ENCODE measurements at regions not wholly inside any gene's neighbourhood (a gene's known extent, or its start where the extent isn't known, plus 50 kb on each side); places are given as distances from the start of the nearest gene placed in this dataset.

DNA sequence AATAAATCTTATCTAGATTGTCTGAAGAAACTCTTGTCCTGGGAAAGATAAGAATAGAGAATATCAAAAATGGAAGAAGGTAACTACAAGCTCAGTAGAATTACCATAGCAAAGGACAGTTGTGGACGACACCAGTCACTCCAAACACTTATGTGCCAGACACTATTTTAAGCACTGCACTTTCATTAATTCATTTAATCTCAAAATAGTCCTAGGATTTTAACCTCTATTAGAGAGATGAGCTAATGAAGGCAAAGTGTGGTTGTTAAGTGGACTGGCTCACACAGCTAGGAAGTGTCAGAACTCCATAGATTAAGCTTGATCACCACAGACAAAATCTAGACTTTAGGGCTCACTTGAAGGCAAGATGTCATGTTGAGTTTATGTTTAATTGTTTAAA is 168.9 kb downstream of the CDC14C start:
- TF ChIP-seq, protein P1, sequence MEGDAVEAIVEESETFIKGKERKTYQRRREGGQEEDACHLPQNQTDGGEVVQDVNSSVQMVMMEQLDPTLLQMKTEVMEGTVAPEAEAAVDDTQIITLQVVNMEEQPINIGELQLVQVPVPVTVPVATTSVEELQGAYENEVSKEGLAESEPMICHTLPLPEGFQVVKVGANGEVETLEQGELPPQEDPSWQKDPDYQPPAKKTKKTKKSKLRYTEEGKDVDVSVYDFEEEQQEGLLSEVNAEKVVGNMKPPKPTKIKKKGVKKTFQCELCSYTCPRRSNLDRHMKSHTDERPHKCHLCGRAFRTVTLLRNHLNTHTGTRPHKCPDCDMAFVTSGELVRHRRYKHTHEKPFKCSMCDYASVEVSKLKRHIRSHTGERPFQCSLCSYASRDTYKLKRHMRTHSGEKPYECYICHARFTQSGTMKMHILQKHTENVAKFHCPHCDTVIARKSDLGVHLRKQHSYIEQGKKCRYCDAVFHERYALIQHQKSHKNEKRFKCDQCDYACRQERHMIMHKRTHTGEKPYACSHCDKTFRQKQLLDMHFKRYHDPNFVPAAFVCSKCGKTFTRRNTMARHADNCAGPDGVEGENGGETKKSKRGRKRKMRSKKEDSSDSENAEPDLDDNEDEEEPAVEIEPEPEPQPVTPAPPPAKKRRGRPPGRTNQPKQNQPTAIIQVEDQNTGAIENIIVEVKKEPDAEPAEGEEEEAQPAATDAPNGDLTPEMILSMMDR (IDR thresholded peaks at IDR 0.05; ENCODE audit: insufficient read depth, low read depth, low read length): no peak
- TF ChIP-seq EZH2 (IDR thresholded peaks at IDR 0.05; ENCODE audit: insufficient read depth, low read length): no peak

Measured in astrocyte (in vitro differentiated cells and primary cell).